D721Med (cell line): ENCODE measurements at regions not wholly inside any gene's neighbourhood (a gene's known extent, or its start where the extent isn't known, plus 50 kb on each side); places are given as distances from the start of the nearest gene placed in this dataset.
A peak's percentile ranks its signal among the peaks of the same experiment; 100 is the strongest.

Experiments used
- DNase-seq: peaks from one replicate; pipeline ENCODE4 v3.0.0; 2011; ENCODE audit warnings: low spot score; ENCODE audit not compliant: insufficient read length
- FAIRE-seq: peaks from 2 replicates; lab custom pipeline; 2011; peaks lifted over from hg19 to GRCh38; lab: Jason Lieb, UNC
- TF ChIP-seq, protein P1 (sequence below): IDR thresholded peaks from 2 replicates; pipeline ENCODE4 v1.5.1; 2012; ENCODE audit warnings: mild to moderate bottlenecking, control low read depth; ENCODE audit not compliant: insufficient read depth; ENCODE audit errors: missing control alignments

DNA sequence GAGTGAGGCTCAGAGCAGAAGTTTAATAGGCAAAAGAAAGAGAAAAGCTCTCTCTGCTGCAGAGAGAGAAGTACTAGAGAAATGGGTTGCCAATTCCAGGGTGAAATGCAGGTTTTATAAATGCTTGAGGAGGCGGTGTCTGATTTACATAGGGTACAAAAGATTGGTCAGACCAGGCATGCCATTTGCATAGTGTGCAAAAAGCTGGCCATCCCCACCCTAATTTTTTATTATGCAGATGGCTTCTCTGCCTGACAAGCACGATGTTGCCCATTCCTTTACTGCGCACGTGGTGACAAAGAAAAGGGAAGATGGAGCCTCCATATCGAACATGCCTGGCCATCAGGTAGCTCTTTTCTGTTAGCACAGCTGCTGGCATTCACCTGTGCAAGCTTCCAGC is 209.3 kb upstream of the PPFIA2 start:
- FAIRE-seq: no peak
- TF ChIP-seq, protein P1, sequence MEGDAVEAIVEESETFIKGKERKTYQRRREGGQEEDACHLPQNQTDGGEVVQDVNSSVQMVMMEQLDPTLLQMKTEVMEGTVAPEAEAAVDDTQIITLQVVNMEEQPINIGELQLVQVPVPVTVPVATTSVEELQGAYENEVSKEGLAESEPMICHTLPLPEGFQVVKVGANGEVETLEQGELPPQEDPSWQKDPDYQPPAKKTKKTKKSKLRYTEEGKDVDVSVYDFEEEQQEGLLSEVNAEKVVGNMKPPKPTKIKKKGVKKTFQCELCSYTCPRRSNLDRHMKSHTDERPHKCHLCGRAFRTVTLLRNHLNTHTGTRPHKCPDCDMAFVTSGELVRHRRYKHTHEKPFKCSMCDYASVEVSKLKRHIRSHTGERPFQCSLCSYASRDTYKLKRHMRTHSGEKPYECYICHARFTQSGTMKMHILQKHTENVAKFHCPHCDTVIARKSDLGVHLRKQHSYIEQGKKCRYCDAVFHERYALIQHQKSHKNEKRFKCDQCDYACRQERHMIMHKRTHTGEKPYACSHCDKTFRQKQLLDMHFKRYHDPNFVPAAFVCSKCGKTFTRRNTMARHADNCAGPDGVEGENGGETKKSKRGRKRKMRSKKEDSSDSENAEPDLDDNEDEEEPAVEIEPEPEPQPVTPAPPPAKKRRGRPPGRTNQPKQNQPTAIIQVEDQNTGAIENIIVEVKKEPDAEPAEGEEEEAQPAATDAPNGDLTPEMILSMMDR: no peak
- no peak for DNase-seq

DNA sequence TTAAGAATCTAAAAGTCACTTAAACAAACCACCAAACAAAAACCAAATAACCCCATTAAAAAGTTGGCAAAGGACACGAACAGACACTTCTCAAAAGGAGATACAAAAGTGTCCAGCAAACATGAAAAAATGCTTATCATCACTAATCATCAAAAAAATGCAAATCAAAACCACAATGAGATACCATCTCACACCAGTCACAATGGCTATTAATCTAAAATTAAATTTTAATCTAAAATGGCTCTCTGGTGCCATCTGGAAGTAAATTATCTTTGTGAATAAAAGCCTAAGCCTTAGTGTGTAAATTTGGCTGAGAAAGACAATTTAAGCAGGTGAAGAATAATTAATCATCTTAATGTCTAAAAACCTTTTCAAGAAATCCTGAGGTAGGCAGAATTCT is 204.5 kb upstream of the PPFIA2 start:
- no peak for FAIRE-seq
- no peak for DNase-seq
- TF ChIP-seq, protein P1: no peak

DNA sequence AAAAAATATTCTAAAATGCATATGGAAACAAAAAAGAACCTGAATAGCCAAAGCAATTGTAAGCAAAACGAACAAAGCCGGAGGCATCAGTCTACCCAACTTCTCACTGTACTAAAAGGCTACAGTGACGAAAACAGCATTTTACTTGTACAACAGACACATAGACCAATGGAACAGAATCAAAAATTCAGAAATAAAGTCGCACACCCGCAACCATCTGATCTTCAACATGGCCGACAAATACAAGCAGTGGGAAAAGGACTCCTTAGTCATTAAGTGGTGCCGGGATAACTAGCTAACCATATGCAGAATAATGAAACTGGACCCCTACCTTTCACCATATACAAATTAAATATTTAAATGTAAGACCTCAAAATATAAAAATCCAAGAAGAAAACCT is 203.9 kb upstream of the PPFIA2 start:
- FAIRE-seq: no peak
- no peak for DNase-seq
- TF ChIP-seq, protein P1: no peak

DNA sequence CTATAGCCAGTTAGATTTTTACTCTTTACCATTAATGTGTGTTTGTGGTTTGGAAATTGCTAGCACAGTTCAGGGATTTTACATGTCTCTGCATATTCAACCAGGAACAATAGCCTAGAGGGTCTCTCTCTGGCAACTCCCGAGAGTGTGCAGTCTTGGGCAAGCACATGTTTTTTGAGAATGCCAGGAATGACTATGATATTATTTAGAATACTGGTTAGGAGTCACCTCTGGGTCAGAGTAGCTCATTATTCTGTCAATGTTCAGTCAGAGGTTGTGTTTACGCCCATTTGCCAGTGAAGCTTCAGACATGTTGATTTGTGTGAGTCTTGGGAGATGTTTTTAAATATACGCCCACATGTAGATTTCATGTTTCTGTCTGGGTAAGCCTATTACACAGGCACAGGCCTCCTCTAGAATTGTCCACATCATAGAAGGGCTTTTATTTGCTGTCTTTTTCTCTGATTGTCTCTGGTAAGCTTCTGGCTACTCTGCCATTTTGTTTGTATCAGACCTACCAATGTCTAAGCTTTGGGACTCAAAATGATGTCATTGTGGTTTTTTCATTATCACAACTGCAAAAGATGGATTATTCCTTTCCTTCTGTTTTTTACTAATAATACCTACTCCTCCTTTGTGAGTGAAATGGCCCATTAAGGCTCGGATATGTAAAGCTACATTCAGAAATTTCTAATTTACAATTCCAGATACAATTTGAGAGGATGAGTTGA is 203.1 kb upstream of the PPFIA2 start:
- TF ChIP-seq, protein P1: no peak
- FAIRE-seq: no peak
- DNase-seq: no peak

DNA sequence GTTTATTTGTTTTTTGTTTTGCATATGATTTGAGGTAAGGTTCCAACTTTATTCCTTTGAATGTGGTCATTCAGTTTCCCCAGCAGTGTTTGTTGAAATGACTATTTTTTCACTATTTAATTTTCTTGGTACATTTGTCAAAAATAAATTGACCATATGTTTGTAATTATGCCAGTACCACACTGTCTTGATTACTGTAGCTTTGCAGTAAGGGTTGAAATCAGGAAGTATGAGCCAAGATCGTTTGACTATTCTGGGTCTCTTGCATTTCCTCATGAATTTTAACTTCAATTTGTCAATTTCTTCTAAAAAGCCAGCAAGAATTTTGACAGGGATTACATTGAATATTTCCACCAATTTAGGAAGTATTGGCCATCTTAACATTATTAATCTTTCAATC is 199.3 kb upstream of the PPFIA2 start:
- no peak for FAIRE-seq
- DNase-seq: no peak

DNA sequence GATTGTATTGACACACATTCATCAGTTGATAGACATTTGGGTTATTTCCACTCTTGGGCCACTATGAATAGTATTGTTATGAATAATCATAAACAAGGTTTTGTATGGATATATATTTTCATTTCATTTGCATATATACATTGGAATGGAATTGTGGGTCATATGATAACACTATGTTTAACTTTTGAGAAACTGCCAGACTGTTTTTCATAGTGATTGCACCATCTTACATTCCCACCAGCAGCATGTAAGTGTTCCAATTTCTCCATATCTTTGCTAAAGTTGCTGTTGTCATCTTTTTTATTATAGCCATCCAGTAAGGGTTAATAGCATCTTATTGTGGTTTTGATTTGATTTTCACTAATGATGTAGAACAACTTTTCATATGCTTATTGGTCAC is 198.5 kb upstream of the PPFIA2 start:
- TF ChIP-seq, protein P1: no peak
- DNase-seq (no peak), FAIRE-seq (peak; percentile 6)

More for the DNA sequence above, 199.3 kb upstream of the PPFIA2 start:
- TF ChIP-seq, protein P1: no peak

DNA sequence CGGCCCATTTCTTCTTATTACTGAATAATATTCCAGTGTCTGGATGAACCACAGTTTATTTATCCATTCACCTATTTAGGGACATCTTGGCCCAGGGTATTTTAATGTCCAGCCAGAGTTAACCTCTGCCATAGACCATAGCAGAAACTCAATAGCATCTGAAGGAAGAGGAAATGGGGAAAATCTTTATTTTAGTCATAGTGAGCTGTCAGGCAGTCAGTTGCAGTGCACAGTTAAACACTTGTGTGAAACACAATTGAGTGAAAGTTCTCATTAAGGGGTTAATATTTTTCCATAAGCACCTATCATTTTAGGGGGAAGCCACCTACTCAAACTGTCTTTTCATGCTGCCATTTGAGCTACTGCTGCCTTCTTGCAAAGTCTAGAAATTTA is 197.3 kb upstream of the PPFIA2 start:
- DNase-seq (no peak), FAIRE-seq (no peak)
- TF ChIP-seq, protein P1: no peak
